NB4 (cell line): ENCODE measurements at regions not wholly inside any gene's neighbourhood (a gene's known extent, or its start where the extent isn't known, plus 50 kb on each side); places are given as distances from the start of the nearest gene placed in this dataset.

Experiments
- DNase-seq: peaks from one replicate; pipeline ENCODE4 v3.0.0; 2010; ENCODE audit warnings: low read depth
- H3K4me3 ChIP-seq: one replicate; pipeline ENCODE4 v1.5.1; 2011; ENCODE audit warnings: mild to moderate bottlenecking, low read depth, low read length, moderate library complexity
- CTCF ChIP-seq: IDR thresholded peaks from one replicate; pipeline ENCODE4 v1.5.1; 2012; ENCODE audit warnings: low read depth, low read length
- MAX ChIP-seq: IDR thresholded peaks from 2 replicates; pipeline ENCODE4 v1.6.1; 2011; ENCODE audit warnings: low read depth, low read length
- MYC ChIP-seq: IDR thresholded peaks from 2 replicates; pipeline ENCODE4 v1.6.1; 2011; ENCODE audit warnings: low read depth, low read length
- POLR2A ChIP-seq: IDR thresholded peaks from 2 replicates; pipeline ENCODE4 v1.6.1; 2011; ENCODE audit warnings: mild to moderate bottlenecking; ENCODE audit not compliant: insufficient read length; ENCODE audit errors: extremely low read depth

- no peak overlapping the region for H3K4me3 ChIP-seq
- TF ChIP-seq CTCF (no peak), MYC (no peak), POLR2A (no peak), MAX (no peak)
Measured at GRCh38 chr6:128724738-128725137, 158.2 kb upstream of the LAMA2 start.

GRCh38 chr6:128723667-128724066 is 159.3 kb upstream of the LAMA2 start:
- no peak for DNase-seq
- no peak overlapping the region for H3K4me3 ChIP-seq
- no peak for TF ChIP-seq MYC
- no peak for TF ChIP-seq MAX
- no peak for TF ChIP-seq CTCF

More at GRCh38 chr6:128724738-128725137, 158.2 kb upstream of the LAMA2 start:
- DNase-seq = no peak

GRCh38 chr6:128720891-128721290 is 162.0 kb upstream of the LAMA2 start:
- H3K4me3 ChIP-seq = no peak overlapping the region
- no peak for DNase-seq
- TF ChIP-seq CTCF (no peak), POLR2A (no peak), MAX (no peak), MYC (no peak)

GRCh38 chr6:128719786-128720185 is 163.2 kb upstream of the LAMA2 start:
- no peak overlapping the region for H3K4me3 ChIP-seq

GRCh38 chr6:128713461-128713860 is 169.5 kb upstream of the LAMA2 start:
- no peak for DNase-seq
- TF ChIP-seq MAX = no peak
- no peak for TF ChIP-seq MYC
- TF ChIP-seq POLR2A = no peak
- no peak for TF ChIP-seq CTCF
- no peak overlapping the region for H3K4me3 ChIP-seq

More at GRCh38 chr6:128719786-128720185, 163.2 kb upstream of the LAMA2 start:
- DNase-seq = no peak
- TF ChIP-seq POLR2A = no peak
- no peak for TF ChIP-seq CTCF
- TF ChIP-seq MYC = no peak
- no peak for TF ChIP-seq MAX

GRCh38 chr6:128712898-128713297 is 170.0 kb upstream of the LAMA2 start:
- DNase-seq = no peak
- no peak overlapping the region for H3K4me3 ChIP-seq
- TF ChIP-seq MAX (no peak), CTCF (no peak)
